Peyer's patch (tissue), 4 donors: ENCODE measurements at regions not wholly inside any gene's neighbourhood (a gene's known extent, or its start where the extent isn't known, plus 50 kb on each side); places are given as distances from the start of the nearest gene placed in this dataset.

Experiments
- CTCF ChIP-seq, 6 experiments: fragments of 450-650 bp in 4 of 6; fragments of 200-600 bp in 2 of 6; sonication (generic) in 1 of 6; IDR thresholded peaks; one replicate each; pipeline ENCODE4 v1.5.1; 2017 to 2019; ENCODE audit warnings: antibody characterized with exemption in 6 of 6, mild to moderate bottlenecking in 3 of 6, moderate library complexity in 1 of 6
- POLR2A ChIP-seq, 2 donors: fragments of 450-650 bp; IDR thresholded peaks; one replicate each; pipeline ENCODE4 v1.5.1; 2017; ENCODE audit warnings: antibody characterized with exemption in 2 of 2, mild to moderate bottlenecking in 2 of 2, moderate library complexity in 2 of 2

GRCh38 chr6:6461138-6461537 lies 127.4 kb upstream of the LY86 start:
- TF ChIP-seq CTCF (IDR thresholded peaks at IDR 0.05) = no peak
- TF ChIP-seq POLR2A (IDR thresholded peaks at IDR 0.05) = no peak
